ENCODE measurements at regions not wholly inside any gene's neighbourhood (a gene's known extent, or its start where the extent isn't known, plus 50 kb on each side); places are given as distances from the start of the nearest gene placed in this dataset.

DNA sequence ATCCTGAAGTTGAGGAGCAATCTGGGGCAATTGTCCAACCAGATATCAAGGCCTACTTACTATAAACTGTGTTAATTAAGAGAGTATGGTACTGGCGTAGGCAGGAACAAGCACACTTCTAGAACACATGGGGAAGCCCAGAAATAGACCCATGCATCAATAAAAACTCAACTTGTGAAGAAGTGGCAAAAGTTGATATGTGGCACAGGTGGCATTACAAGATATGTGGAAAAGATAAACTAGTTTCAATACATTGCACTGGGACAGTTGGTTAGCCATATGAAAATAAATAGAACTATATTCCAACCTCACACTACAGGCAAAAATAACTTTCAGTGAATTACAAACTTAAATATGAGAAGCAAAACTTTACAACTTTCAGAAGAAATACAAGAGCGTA, 828.7 kb upstream of the LRRN3 start:
- TF ChIP-seq EP300 (IDR thresholded peaks at IDR 0.05; ENCODE audit: borderline replicate concordance in 1 of 2, control insufficient read depth in 1 of 2, low read depth in 2 of 2, low read length in 2 of 2) = no peak
- TF ChIP-seq, protein P1, sequence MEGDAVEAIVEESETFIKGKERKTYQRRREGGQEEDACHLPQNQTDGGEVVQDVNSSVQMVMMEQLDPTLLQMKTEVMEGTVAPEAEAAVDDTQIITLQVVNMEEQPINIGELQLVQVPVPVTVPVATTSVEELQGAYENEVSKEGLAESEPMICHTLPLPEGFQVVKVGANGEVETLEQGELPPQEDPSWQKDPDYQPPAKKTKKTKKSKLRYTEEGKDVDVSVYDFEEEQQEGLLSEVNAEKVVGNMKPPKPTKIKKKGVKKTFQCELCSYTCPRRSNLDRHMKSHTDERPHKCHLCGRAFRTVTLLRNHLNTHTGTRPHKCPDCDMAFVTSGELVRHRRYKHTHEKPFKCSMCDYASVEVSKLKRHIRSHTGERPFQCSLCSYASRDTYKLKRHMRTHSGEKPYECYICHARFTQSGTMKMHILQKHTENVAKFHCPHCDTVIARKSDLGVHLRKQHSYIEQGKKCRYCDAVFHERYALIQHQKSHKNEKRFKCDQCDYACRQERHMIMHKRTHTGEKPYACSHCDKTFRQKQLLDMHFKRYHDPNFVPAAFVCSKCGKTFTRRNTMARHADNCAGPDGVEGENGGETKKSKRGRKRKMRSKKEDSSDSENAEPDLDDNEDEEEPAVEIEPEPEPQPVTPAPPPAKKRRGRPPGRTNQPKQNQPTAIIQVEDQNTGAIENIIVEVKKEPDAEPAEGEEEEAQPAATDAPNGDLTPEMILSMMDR (IDR thresholded peaks at IDR 0.05 in 2 of 3, conservative IDR thresholded peaks at IDR 0.05 in 1 of 3; ENCODE audit: control insufficient read depth in 2 of 3, extremely low read depth in 1 of 3, insufficient read depth in 1 of 3, low read depth in 3 of 3, low read length in 3 of 3) = no peak
- TF ChIP-seq POLR2AphosphoS5 (IDR thresholded peaks at IDR 0.05; ENCODE audit: low read length) = no peak
- TF ChIP-seq, protein P2, sequence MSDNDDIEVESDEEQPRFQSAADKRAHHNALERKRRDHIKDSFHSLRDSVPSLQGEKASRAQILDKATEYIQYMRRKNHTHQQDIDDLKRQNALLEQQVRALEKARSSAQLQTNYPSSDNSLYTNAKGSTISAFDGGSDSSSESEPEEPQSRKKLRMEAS (IDR thresholded peaks at IDR 0.05; ENCODE audit: low read depth, low read length) = no peak
- TF ChIP-seq ZZZ3 (IDR thresholded peaks at IDR 0.05; ENCODE audit: control insufficient read depth, insufficient read length, low read depth) = no peak
- TF ChIP-seq, protein P3, sequence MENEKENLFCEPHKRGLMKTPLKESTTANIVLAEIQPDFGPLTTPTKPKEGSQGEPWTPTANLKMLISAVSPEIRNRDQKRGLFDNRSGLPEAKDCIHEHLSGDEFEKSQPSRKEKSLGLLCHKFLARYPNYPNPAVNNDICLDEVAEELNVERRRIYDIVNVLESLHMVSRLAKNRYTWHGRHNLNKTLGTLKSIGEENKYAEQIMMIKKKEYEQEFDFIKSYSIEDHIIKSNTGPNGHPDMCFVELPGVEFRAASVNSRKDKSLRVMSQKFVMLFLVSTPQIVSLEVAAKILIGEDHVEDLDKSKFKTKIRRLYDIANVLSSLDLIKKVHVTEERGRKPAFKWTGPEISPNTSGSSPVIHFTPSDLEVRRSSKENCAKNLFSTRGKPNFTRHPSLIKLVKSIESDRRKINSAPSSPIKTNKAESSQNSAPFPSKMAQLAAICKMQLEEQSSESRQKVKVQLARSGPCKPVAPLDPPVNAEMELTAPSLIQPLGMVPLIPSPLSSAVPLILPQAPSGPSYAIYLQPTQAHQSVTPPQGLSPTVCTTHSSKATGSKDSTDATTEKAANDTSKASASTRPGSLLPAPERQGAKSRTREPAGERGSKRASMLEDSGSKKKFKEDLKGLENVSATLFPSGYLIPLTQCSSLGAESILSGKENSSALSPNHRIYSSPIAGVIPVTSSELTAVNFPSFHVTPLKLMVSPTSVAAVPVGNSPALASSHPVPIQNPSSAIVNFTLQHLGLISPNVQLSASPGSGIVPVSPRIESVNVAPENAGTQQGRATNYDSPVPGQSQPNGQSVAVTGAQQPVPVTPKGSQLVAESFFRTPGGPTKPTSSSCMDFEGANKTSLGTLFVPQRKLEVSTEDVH (IDR thresholded peaks at IDR 0.05; ENCODE audit: low read depth, partially characterized antibody) = no peak
- TF ChIP-seq, protein P4, sequence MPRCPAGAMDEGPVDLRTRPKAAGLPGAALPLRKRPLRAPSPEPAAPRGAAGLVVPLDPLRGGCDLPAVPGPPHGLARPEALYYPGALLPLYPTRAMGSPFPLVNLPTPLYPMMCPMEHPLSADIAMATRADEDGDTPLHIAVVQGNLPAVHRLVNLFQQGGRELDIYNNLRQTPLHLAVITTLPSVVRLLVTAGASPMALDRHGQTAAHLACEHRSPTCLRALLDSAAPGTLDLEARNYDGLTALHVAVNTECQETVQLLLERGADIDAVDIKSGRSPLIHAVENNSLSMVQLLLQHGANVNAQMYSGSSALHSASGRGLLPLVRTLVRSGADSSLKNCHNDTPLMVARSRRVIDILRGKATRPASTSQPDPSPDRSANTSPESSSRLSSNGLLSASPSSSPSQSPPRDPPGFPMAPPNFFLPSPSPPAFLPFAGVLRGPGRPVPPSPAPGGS (IDR thresholded peaks at IDR 0.05; ENCODE audit: borderline replicate concordance, insufficient read depth, low read depth, low read length, poor library complexity, severe bottlenecking) = no peak
- TF ChIP-seq, protein P5, sequence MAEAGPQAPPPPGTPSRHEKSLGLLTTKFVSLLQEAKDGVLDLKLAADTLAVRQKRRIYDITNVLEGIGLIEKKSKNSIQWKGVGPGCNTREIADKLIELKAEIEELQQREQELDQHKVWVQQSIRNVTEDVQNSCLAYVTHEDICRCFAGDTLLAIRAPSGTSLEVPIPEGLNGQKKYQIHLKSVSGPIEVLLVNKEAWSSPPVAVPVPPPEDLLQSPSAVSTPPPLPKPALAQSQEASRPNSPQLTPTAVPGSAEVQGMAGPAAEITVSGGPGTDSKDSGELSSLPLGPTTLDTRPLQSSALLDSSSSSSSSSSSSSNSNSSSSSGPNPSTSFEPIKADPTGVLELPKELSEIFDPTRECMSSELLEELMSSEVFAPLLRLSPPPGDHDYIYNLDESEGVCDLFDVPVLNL (IDR thresholded peaks at IDR 0.05; ENCODE audit: low read depth, low read length) = no peak
